ENCODE measurements at regions not wholly inside any gene's neighbourhood (a gene's known extent, or its start where the extent isn't known, plus 50 kb on each side); places are given as distances from the start of the nearest gene placed in this dataset.

DNA sequence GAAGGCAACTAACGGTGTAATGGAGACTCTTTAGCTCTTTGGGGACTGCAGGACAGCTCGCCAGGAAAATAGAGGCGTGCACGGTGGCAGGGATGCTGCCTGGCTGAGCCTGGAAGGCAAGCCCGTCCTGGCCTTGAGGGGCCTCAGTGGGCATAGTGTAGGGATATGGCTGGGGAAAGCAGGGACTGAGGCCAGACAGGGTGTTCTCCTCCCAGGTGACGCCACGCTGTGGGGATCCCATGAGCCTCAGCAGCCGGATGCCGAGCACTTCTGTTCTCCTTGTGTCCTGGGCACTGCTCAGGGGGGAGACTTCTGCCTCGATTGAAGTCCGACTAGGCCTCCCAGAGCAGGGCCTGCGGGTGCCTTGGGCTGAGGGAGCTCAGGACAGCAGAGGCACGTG lies 89.2 kb downstream of the NPIPB11 start:
- TF ChIP-seq, protein P1, sequence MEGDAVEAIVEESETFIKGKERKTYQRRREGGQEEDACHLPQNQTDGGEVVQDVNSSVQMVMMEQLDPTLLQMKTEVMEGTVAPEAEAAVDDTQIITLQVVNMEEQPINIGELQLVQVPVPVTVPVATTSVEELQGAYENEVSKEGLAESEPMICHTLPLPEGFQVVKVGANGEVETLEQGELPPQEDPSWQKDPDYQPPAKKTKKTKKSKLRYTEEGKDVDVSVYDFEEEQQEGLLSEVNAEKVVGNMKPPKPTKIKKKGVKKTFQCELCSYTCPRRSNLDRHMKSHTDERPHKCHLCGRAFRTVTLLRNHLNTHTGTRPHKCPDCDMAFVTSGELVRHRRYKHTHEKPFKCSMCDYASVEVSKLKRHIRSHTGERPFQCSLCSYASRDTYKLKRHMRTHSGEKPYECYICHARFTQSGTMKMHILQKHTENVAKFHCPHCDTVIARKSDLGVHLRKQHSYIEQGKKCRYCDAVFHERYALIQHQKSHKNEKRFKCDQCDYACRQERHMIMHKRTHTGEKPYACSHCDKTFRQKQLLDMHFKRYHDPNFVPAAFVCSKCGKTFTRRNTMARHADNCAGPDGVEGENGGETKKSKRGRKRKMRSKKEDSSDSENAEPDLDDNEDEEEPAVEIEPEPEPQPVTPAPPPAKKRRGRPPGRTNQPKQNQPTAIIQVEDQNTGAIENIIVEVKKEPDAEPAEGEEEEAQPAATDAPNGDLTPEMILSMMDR (IDR thresholded peaks at IDR 0.05): no peak
- TF ChIP-seq POLR2A (IDR thresholded peaks at IDR 0.05) (no peak), POLR2AphosphoS5 (IDR thresholded peaks at IDR 0.05) (no peak)

Measured in sigmoid colon (tissue), 4 donors.